ENCODE measurements at regions not wholly inside any gene's neighbourhood (a gene's known extent, or its start where the extent isn't known, plus 50 kb on each side); places are given as distances from the start of the nearest gene placed in this dataset.

DNA sequence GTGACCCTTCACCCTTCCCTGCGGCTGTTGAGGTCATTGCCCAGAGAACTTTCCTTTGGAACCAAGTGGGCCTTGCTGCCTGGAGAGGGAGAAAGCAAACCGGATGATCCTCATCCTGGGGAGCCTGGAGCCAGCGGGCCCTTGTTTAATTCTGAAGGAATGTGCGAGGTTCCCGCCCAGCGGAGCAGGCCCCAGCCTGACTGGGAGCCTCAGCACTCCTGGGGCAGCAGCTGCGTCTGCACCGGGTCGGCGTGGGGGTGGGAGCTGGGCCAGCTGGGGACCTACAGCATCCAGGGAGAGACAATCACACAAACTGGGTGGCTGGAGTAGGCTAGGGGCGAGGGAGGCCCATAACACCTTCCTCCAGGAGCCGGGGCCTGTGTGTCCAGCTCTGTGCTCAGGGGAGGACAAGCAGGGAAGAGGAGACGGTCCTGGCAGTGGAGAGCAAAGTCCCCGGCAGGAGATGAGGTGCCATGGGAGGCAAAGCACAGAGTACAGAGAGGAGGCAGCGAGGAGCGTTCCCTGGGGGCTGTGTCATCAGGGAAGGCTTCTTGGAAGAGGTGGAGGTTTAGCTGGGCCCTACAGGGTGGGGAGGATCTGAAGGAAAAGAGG lies 61.9 kb upstream of the HAAO start:
- DNase-seq (ENCODE audit: low read depth), result no peak

- DNase-seq (ENCODE audit: low read depth), result no peak
Measured at GRCh38 chr2:42853549-42854206, 61.3 kb upstream of the HAAO start.

DNA sequence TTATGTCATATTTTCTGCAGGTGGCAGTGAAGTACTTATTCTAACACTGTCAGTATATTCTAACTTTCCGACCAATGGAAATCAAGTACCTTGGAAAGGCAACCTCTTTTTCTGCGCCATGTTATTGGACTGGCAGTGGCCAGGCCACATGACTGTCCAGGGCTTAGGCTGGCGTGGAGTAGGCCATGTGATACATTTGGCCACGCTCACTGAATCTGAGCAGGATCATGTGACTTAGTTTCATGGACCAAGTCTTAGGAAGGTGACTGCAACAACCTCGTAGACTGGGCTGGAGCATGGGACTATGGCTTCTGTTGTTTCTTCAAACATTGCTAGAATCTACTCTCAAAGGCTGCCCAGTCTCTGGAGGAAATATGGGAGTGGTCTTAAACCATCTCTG lies 60.4 kb upstream of the HAAO start:
- DNase-seq (ENCODE audit: low read depth), result no peak

GRCh38 chr2:42851740-42852250 lies 59.4 kb upstream of the HAAO start:
- no peak for DNase-seq (ENCODE audit: low read depth)

GRCh38 chr2:42851186-42851585 lies 58.8 kb upstream of the HAAO start:
- DNase-seq (ENCODE audit: low read depth), result no peak

DNA sequence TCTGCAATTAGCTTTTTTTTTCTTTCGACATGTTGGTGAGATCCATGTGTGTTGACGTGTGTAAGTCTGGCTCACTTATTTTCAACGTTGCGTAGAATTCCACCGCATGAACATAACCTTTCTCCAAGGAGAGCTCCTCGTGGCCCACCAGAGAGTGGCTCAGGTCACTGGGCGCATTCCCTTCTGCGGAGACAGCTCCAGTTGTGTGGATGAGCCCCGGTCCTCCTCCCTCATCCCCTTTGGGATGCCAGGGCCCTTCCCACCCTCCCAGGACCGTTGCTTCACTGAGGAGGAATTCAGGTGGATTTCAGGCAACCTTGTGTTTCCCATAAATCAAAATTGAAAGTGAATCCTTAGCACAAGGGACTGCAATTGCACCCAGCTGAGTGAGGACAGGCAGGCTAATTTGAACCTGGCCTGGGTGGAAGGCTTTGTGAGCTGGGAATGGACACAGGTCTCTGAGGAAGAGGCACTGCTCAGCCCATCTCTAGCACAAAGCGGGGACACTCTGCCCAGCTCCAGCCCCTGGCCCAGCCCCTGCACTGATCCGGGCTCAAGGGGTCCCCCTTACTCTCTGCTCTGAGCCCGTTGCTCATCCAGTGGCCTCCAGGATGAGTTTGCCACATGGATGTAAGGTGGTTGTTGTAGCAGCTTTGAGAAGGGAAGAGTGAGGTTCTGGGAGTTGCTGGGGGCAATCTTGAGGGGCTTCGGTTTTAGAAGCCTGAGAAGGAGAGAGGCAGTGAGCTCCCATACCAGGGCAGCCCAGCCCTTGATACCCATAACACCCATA lies 57.8 kb upstream of the HAAO start:
- no peak for DNase-seq (ENCODE audit: low read depth)

DNA sequence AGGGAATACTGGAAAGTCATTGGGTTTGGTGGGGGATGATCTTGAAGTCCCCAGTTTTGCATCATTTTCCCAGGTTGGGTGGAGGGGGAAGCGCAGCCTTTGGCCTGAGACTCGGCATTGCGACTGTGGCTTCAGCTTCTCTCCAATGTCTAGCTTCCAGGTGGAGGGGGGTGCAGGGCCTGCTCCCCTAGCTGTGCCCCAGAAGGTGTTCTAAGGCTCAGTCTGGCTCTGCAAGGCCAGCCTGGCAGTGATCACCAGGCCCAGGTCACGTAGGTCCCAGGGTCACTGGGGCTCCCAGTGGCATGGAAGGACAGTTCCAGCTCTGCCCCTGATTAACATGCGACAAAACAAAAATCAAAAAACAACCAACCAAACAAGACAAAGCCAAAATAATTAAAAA lies 56.9 kb upstream of the HAAO start:
- no peak for DNase-seq (ENCODE audit: low read depth)

- DNase-seq (ENCODE audit: low read depth), result no peak
Measured at GRCh38 chr2:42848726-42849290, 56.4 kb upstream of the HAAO start.

DNA sequence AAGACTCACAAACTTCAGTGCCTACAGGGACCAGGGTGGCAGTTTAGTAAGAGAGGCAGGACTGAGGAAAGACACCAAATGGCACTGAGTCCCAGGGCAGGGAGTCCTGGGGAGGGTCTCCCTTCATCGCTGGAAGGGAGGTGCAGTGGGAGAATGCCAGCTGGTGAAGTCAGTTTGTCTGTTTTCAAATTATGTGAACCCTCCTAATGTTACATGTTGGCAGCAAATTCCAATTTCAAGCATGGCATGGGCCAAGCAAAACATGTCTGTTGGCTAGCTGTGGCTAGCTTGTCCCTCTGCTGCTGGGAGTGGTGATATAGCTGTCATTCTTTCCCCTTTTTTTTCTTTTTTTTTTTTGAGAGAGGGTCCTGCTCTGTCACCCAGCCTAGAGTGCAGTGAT lies 55.9 kb upstream of the HAAO start:
- no peak for DNase-seq (ENCODE audit: low read depth)

DNA sequence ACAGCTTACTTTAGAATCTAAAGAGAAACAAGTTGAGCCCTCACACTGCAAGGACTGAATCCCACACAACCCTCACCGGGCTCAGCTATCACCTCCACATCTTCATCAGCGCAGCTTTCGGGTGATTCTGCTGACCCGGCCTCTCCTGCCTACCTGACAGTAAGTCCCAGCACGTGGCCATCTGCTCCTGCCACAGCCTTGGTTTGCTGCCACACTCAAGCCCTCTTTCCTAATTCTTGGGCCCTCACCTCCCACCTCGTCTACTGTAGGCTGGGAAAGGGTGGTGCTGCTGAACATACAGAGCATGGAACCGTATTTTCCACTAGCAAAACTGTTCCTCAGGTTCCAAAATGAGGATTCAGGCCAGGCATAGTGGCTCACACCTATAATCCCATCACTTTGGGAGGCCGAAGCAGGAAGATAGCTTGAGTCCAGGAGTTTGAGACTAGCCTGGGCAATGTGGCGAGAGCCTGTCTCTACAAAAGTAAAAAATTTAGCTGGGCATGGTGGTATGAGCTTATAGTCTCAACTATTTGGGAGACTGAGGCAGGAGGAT lies 55.3 kb upstream of the HAAO start:
- no peak for DNase-seq (ENCODE audit: low read depth)

DNA sequence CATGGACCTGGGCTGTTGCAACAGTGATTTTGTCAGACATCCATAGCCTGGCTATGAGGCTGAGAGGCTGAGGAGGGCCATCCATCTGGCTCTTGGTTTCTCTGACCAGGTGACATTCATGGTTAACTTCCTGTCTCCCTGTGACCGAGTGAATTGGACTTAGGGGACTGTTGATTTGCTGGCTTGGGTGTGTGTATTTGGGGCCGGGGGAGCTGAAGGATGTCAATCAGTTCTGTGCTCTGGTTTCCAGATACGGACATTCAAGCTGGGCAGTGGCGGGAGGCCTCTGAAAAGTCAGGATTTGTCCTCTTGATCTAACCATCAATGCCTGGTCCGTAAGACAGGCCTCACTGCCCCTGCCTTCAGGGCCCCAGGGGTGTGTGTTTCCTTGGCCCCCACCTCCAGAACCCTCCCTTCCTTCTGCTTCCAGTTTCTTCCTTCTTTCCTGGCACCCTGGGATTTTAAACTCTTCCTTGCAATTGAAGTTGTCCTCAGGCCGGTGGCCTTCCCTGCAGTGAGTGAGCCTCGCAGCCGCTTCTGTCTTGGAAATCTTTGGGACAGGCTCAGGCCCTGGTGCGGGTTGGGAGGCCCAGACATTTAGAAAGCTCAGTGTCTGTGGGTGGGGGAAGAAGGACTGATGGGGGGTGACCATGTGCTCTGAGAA lies 54.7 kb upstream of the HAAO start:
- DNase-seq (ENCODE audit: low read depth), result no peak

DNA sequence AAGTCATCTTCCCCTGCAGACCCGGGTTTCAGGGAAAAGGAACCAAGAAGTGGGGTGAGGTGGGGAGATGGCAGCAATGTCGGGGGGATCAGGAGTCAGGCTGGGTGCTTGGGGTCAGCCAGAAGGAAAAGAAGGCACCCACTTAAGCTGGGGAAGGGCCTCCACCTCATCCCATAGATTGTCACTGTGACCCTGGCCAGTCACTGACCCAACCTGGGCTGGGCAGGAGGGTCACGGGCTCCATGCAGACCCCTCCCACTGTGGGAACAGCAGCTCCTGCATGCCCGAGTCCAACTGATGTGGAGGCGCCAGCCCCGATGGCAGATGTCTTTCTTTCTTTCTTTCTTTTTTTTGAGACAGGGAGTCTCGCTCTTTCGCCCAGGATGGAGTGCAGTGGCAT lies 53.6 kb upstream of the HAAO start:
- DNase-seq (ENCODE audit: low read depth), result no peak

GRCh38 chr2:42844901-42845821 lies 52.8 kb upstream of the HAAO start:
- no peak for DNase-seq (ENCODE audit: low read depth)

GRCh38 chr2:42844366-42844765 lies 52.0 kb upstream of the HAAO start:
- no peak for DNase-seq (ENCODE audit: low read depth)

DNA sequence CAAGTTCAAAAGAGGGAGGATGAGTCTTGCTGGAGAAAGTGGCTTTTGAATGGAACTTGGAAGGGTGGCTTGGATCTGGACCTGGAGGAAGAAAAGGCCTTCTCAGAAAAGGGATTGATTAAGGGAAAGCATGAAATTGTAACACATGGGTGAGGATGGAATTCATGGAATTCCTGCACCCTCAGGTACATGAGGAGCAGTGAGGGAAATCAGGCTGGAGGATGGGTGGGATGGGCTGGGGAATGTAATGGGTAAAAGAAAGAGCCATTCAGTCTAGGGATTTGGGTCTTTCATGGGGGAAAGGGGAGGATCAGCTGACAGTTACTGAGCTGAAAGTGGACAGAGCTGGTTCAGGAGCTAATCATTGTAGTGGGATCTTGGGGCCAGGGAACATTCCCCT lies 51.2 kb upstream of the HAAO start:
- DNase-seq (ENCODE audit: low read depth), result no peak

DNA sequence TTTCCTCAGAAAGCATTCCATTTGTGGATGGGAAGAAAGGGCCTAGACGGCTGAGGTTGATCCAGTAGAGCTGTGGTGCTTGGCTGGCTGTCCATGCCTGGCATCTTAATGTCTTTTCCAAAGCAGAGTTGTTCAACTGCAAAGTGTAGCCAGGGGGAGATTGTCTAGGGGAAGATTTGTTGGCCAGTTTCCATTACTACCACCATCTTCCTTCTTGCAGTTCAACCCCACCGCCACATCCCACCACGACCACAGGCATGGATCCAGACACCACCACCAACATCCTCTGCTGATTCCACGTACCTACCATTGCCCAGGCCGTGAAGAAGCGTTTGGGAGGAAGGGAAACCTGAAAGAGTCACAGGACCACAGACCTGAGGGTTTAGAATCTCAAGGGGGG lies 50.7 kb upstream of the HAAO start:
- DNase-seq (ENCODE audit: low read depth), result no peak

GRCh38 chr2:42842466-42842865 lies 50.1 kb upstream of the HAAO start:
- DNase-seq (ENCODE audit: low read depth), result no peak
